GM12875 (cell line): ENCODE measurements at regions not wholly inside any gene's neighbourhood (a gene's known extent, or its start where the extent isn't known, plus 50 kb on each side); places are given as distances from the start of the nearest gene placed in this dataset.

ENCODE experiments used
- H3K4me3 ChIP-seq: one replicate; pipeline ENCODE4 v1.5.1; 2011; ENCODE audit warnings: low read depth, low read length, control low read depth
- TF ChIP-seq, protein P1 (sequence below): IDR thresholded peaks from 2 replicates; pipeline ENCODE4 v1.5.1; 2011; ENCODE audit warnings: low read depth, mild to moderate bottlenecking, control low read depth, inconsistent platforms, low read length, moderate library complexity, borderline replicate concordance; ENCODE audit not compliant: insufficient read depth

GRCh38 chr2:13137679-13138078, 420.9 kb downstream of the TRIB2 start:
- TF ChIP-seq, protein P1, sequence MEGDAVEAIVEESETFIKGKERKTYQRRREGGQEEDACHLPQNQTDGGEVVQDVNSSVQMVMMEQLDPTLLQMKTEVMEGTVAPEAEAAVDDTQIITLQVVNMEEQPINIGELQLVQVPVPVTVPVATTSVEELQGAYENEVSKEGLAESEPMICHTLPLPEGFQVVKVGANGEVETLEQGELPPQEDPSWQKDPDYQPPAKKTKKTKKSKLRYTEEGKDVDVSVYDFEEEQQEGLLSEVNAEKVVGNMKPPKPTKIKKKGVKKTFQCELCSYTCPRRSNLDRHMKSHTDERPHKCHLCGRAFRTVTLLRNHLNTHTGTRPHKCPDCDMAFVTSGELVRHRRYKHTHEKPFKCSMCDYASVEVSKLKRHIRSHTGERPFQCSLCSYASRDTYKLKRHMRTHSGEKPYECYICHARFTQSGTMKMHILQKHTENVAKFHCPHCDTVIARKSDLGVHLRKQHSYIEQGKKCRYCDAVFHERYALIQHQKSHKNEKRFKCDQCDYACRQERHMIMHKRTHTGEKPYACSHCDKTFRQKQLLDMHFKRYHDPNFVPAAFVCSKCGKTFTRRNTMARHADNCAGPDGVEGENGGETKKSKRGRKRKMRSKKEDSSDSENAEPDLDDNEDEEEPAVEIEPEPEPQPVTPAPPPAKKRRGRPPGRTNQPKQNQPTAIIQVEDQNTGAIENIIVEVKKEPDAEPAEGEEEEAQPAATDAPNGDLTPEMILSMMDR = no peak
- no peak overlapping the region for H3K4me3 ChIP-seq

GRCh38 chr2:13141315-13141714, 424.6 kb downstream of the TRIB2 start:
- H3K4me3 ChIP-seq = no peak overlapping the region
- TF ChIP-seq, protein P1 = no peak

DNA sequence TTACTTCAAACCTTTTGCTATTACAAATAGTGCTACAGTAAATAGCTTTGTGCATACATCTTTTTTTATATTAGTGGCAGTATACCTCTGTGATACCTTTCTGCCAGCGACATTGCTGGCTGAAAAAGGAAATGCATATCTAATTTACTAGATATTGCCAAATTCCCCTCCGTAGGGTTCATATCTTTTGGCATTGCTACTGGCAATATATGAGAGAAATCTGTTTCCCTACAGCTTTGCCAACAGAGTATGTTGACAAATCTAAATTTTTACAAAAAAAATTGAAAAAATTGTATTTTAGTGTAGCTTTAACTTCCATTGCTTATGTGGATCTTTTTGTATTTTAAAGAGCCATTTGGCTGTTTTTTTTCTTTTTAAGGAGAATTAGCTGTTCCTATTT, 426.7 kb downstream of the TRIB2 start:
- H3K4me3 ChIP-seq = no peak overlapping the region

DNA sequence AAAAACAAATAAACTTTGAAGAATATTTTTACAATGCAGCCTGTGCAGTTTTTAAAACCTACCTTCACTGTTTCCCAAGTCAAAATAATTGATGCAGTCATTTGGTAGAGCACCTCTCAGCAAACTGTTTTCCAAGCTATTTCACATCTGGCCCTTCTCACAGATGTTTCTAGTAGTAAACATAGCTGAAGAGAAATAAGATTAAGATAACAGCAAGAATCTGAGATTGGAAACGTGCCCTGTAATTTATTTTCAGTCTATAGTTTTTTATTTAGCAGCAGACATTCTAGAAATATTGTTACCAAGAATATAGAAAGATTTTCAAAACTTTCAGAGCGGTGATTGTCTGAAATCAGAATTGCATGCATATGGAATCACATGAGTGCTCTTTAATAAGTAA, 440.2 kb downstream of the TRIB2 start:
- no peak overlapping the region for H3K4me3 ChIP-seq
- TF ChIP-seq, protein P1 = no peak

More for the DNA sequence above, 426.7 kb downstream of the TRIB2 start:
- TF ChIP-seq, protein P1 = no peak

DNA sequence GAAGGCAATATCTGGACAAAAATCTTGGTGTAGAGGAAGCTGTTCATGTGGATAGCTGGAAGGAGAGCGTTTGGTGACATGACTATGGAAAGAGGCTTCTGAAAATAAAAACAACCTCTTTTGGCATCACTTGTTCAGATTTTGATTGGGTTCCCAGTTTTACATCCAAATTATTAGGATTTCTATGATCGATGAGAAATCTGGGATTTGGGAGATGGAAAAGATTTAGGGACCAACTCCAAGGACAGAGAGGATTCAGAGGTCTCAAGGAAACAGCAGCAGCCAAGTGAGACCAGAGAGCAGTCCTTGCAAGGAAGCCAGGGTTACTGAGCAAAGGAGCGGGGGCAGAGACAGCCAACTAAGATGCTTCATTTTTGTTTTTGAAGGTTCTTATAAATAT, 441.7 kb downstream of the TRIB2 start:
- TF ChIP-seq, protein P1 = no peak
- H3K4me3 ChIP-seq = no peak overlapping the region

- H3K4me3 ChIP-seq = no peak overlapping the region
- TF ChIP-seq, protein P1 = no peak
These were observed 464.0 kb downstream of the TRIB2 start for GRCh38 chr2:13180729-13181128.

- no peak overlapping the region for H3K4me3 ChIP-seq
- TF ChIP-seq, protein P1 = no peak; the same call in 1 of the 2 replicates
These were observed 476.3 kb downstream of the TRIB2 start for GRCh38 chr2:13193075-13193474.
